ENCODE measurements at regions not wholly inside any gene's neighbourhood (a gene's known extent, or its start where the extent isn't known, plus 50 kb on each side); places are given as distances from the start of the nearest gene placed in this dataset.
"Not testable (repeated sequence)": the region's sequence is repeated elsewhere in the genome, so short reads cannot be mapped to it uniquely, and the experiment has no call there.

GRCh38 chr1:29389533-29390041 is 153.3 kb downstream of the PTPRU start:
- peaks cover 6% of the 10 kb centered on the region for H3K4me1 ChIP-seq (ENCODE audit: insufficient read depth, insufficient read length)
- no peaks in the 10 kb centered on the region for H3K27me3 ChIP-seq (ENCODE audit: insufficient read depth, insufficient read length)
- no peaks in the 10 kb centered on the region for H3K9me3 ChIP-seq (ENCODE audit: insufficient read depth, low read length)
- H3K4me3 ChIP-seq (ENCODE audit: insufficient read length, low read depth): no peak overlapping the region
- H3K36me3 ChIP-seq (ENCODE audit: insufficient read depth, insufficient read length, low read length): no peaks in the 10 kb centered on the region
- no peak for DNase-seq (ENCODE audit: low read depth, low spot score)
- no peak overlapping the region for H3K9ac ChIP-seq (ENCODE audit: insufficient read length, low read depth)
- TF ChIP-seq YY1 (IDR thresholded peaks at IDR 0.05; ENCODE audit: insufficient read depth, insufficient read length): no peak
- TF ChIP-seq ZNF274 (IDR thresholded peaks at IDR 0.05; ENCODE audit: low read depth, low read length): no peak
- TF ChIP-seq SUZ12 (IDR thresholded peaks at IDR 0.05; ENCODE audit: extremely low read depth, insufficient read depth, insufficient read length): no peak

GRCh38 chr1:29388884-29389283 is 152.6 kb downstream of the PTPRU start:
- DNase-seq (ENCODE audit: low read depth, low spot score): no peak
- Histone ChIP-seq H3K4me1 (ENCODE audit: insufficient read depth, insufficient read length) (peaks cover 6% of the 10 kb centered on the region), H3K27me3 (ENCODE audit: insufficient read depth, insufficient read length) (no peaks in the 10 kb centered on the region), H3K9ac (ENCODE audit: insufficient read length, low read depth) (no peak overlapping the region), H3K9me3 (ENCODE audit: insufficient read depth, low read length) (no peaks in the 10 kb centered on the region), H3K4me3 (ENCODE audit: insufficient read length, low read depth) (no peak overlapping the region), H3K36me3 (ENCODE audit: insufficient read depth, insufficient read length, low read length) (no peaks in the 10 kb centered on the region)
- TF ChIP-seq ZNF274 (IDR thresholded peaks at IDR 0.05; ENCODE audit: low read depth, low read length) (no peak), SUZ12 (IDR thresholded peaks at IDR 0.05; ENCODE audit: extremely low read depth, insufficient read depth, insufficient read length) (no peak), YY1 (IDR thresholded peaks at IDR 0.05; ENCODE audit: insufficient read depth, insufficient read length) (no peak)

GRCh38 chr1:29388170-29388569 is 151.8 kb downstream of the PTPRU start:
- TF ChIP-seq ZNF274 (IDR thresholded peaks at IDR 0.05; ENCODE audit: low read depth, low read length): no peak
- TF ChIP-seq YY1 (IDR thresholded peaks at IDR 0.05; ENCODE audit: insufficient read depth, insufficient read length): no peak
- no peak for TF ChIP-seq SUZ12 (IDR thresholded peaks at IDR 0.05; ENCODE audit: extremely low read depth, insufficient read depth, insufficient read length)
- DNase-seq (ENCODE audit: low read depth, low spot score): no peak
- Histone ChIP-seq H3K4me1 (ENCODE audit: insufficient read depth, insufficient read length) (peaks cover 9% of the 10 kb centered on the region), H3K9me3 (ENCODE audit: insufficient read depth, low read length) (no peaks in the 10 kb centered on the region), H3K27me3 (ENCODE audit: insufficient read depth, insufficient read length) (no peaks in the 10 kb centered on the region), H3K36me3 (ENCODE audit: insufficient read depth, insufficient read length, low read length) (no peaks in the 10 kb centered on the region), H3K9ac (ENCODE audit: insufficient read length, low read depth) (no peak overlapping the region), H3K4me3 (ENCODE audit: insufficient read length, low read depth) (no peak overlapping the region)

DNA sequence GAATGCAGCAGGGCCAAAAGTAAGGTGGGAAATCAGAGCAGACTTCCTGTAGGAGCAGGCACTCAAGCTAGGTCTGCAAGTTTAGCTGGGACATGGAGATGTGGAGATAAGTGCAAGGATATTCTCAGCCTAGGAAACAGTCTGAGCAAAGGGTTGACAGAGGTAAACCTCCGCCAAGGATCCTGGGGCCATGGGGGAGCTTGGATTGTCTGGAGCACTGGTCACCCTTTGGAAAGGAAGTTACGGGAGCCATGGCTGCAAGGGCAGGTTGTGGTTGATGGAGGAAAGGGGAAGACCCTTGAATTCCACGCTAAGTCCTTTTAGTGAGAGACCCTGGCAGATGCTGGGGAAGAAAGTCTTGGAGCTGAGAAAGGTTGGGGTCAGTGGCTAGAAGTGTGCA is 150.9 kb downstream of the PTPRU start:
- H3K4me1 ChIP-seq (ENCODE audit: insufficient read depth, insufficient read length): peaks cover 12% of the 10 kb centered on the region
- no peaks in the 10 kb centered on the region for H3K27me3 ChIP-seq (ENCODE audit: insufficient read depth, insufficient read length)
- no peak overlapping the region for H3K9ac ChIP-seq (ENCODE audit: insufficient read length, low read depth)
- H3K36me3 ChIP-seq (ENCODE audit: insufficient read depth, insufficient read length, low read length): no peaks in the 10 kb centered on the region
- TF ChIP-seq YY1 (IDR thresholded peaks at IDR 0.05; ENCODE audit: insufficient read depth, insufficient read length) (no peak), SUZ12 (IDR thresholded peaks at IDR 0.05; ENCODE audit: extremely low read depth, insufficient read depth, insufficient read length) (no peak), ZNF274 (IDR thresholded peaks at IDR 0.05; ENCODE audit: low read depth, low read length) (no peak)
- DNase-seq (ENCODE audit: low read depth, low spot score): no peak
- H3K9me3 ChIP-seq (ENCODE audit: insufficient read depth, low read length): no peaks in the 10 kb centered on the region
- H3K4me3 ChIP-seq (ENCODE audit: insufficient read length, low read depth): no peak overlapping the region

- DNase-seq (ENCODE audit: low read depth, low spot score); H3K9me3 ChIP-seq (ENCODE audit: insufficient read depth, low read length); H3K36me3 ChIP-seq (ENCODE audit: insufficient read depth, insufficient read length, low read length); H3K4me3 ChIP-seq (ENCODE audit: insufficient read length, low read depth); H3K27me3 ChIP-seq (ENCODE audit: insufficient read depth, insufficient read length); H3K9ac ChIP-seq (ENCODE audit: insufficient read length, low read depth): not testable (repeated sequence)
- H3K4me1 ChIP-seq (ENCODE audit: insufficient read depth, insufficient read length): peaks cover 12% of the 10 kb centered on the region
Measured at GRCh38 chr1:29386453-29386852, 150.1 kb downstream of the PTPRU start.

DNA sequence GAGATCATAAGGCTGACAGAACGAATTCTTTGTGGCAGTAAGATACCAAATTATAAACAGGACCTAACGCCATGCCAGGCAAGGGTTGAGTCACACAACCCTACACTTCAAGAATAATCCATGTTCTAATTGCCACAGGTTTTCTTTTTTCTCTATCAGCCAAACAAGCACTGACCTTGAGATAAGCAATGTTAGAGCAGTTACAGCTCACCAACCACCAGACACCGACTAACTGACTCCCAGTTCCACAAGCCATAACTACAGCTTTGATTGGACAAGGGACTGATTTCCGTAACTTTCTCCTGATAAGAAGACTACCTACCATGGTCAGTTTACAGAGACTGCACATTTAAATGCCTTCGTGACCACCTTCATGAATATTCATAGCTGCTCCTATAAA is 149.6 kb downstream of the PTPRU start:
- no peak overlapping the region for H3K4me3 ChIP-seq (ENCODE audit: insufficient read length, low read depth)
- no peaks in the 10 kb centered on the region; the same call in 1 of the 2 replicates for H3K9me3 ChIP-seq (ENCODE audit: insufficient read depth, low read length)
- TF ChIP-seq YY1 (IDR thresholded peaks at IDR 0.05; ENCODE audit: insufficient read depth, insufficient read length): no peak
- TF ChIP-seq ZNF274 (IDR thresholded peaks at IDR 0.05; ENCODE audit: low read depth, low read length): no peak
- TF ChIP-seq SUZ12 (IDR thresholded peaks at IDR 0.05; ENCODE audit: extremely low read depth, insufficient read depth, insufficient read length): no peak
- no peaks in the 10 kb centered on the region for H3K27me3 ChIP-seq (ENCODE audit: insufficient read depth, insufficient read length)
- H3K4me1 ChIP-seq (ENCODE audit: insufficient read depth, insufficient read length): peaks cover 12% of the 10 kb centered on the region
- H3K36me3 ChIP-seq (ENCODE audit: insufficient read depth, insufficient read length, low read length): no peaks in the 10 kb centered on the region
- no peak overlapping the region for H3K9ac ChIP-seq (ENCODE audit: insufficient read length, low read depth)
- no peak for DNase-seq (ENCODE audit: low read depth, low spot score)

GRCh38 chr1:29384496-29385015 is 148.2 kb downstream of the PTPRU start:
- peaks cover 13% of the 10 kb centered on the region for H3K9me3 ChIP-seq (ENCODE audit: insufficient read depth, low read length)
- no peaks in the 10 kb centered on the region for H3K36me3 ChIP-seq (ENCODE audit: insufficient read depth, insufficient read length, low read length)
- H3K27me3 ChIP-seq (ENCODE audit: insufficient read depth, insufficient read length): no peaks in the 10 kb centered on the region
- TF ChIP-seq ZNF274 (IDR thresholded peaks at IDR 0.05; ENCODE audit: low read depth, low read length) (no peak), SUZ12 (IDR thresholded peaks at IDR 0.05; ENCODE audit: extremely low read depth, insufficient read depth, insufficient read length) (no peak), YY1 (IDR thresholded peaks at IDR 0.05; ENCODE audit: insufficient read depth, insufficient read length) (no peak)
- peaks cover 6% of the 10 kb centered on the region for H3K4me1 ChIP-seq (ENCODE audit: insufficient read depth, insufficient read length)
- DNase-seq (ENCODE audit: low read depth, low spot score): no peak
- no peak overlapping the region for H3K4me3 ChIP-seq (ENCODE audit: insufficient read length, low read depth)
- H3K9ac ChIP-seq (ENCODE audit: insufficient read length, low read depth): no peak overlapping the region

Measured in NT2/D1 (cell line).